ENCODE measurements at regions not wholly inside any gene's neighbourhood (a gene's known extent, or its start where the extent isn't known, plus 50 kb on each side); places are given as distances from the start of the nearest gene placed in this dataset.

DNA sequence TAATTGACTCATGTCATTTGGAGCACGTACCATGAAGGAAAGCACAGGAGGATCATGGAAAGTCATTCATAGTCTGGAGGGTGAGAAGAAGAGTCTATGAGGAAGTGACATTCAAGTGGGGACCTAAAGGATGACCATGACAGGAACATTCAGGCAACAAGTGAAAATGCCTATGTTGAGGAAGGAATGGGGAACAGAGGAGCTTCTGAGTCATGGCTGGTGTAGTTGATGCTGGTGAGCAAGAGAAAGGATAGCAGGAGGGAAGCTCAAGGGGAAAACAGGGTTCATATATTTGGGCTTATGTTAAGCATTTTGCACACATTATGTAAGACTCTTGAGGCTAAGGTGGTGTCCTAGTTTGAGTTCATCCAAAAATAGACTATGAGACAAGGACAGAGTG lies 318.6 kb downstream of the HNRNPD start:
- H3K4me3 Mint-ChIP-seq: no peak overlapping the region
- TF ChIP-seq, protein P1, sequence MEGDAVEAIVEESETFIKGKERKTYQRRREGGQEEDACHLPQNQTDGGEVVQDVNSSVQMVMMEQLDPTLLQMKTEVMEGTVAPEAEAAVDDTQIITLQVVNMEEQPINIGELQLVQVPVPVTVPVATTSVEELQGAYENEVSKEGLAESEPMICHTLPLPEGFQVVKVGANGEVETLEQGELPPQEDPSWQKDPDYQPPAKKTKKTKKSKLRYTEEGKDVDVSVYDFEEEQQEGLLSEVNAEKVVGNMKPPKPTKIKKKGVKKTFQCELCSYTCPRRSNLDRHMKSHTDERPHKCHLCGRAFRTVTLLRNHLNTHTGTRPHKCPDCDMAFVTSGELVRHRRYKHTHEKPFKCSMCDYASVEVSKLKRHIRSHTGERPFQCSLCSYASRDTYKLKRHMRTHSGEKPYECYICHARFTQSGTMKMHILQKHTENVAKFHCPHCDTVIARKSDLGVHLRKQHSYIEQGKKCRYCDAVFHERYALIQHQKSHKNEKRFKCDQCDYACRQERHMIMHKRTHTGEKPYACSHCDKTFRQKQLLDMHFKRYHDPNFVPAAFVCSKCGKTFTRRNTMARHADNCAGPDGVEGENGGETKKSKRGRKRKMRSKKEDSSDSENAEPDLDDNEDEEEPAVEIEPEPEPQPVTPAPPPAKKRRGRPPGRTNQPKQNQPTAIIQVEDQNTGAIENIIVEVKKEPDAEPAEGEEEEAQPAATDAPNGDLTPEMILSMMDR (IDR thresholded peaks at IDR 0.05): no peak
- H3K27ac Mint-ChIP-seq: no peak overlapping the region

DNA sequence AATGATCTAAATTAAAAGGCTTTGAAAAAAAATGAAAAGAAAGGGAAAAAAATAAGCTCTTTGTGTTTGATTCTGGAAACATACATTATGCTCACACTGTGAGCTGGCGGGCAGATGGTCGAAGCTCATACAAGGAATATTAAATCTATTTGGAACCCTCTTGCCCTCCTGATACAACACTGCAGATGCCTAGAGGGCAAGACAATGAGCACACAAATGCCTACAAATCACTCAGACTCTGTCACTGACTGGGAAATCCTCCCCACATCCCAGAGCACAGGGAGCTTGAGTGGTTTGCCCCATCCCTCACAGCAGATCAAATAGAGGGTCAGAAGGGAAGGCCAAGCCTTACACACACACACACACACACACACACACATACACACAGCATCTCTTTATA lies 320.4 kb downstream of the HNRNPD start:
- TF ChIP-seq, protein P1 (IDR thresholded peaks at IDR 0.05): no peak
- Mint-ChIP-seq H3K4me3 (no peak overlapping the region), H3K27me3 (ENCODE audit: low read depth, poor library complexity) (peaks cover 4% of the 10 kb centered on the region), H3K36me3 (ENCODE audit: low read depth) (no peaks in the 10 kb centered on the region), H3K4me1 (peaks cover 8% of the 10 kb centered on the region), H3K9me3 (peaks cover 12% of the 10 kb centered on the region), H3K27ac (no peak overlapping the region)
- no peak for DNase-seq

More for the DNA sequence above, 318.6 kb downstream of the HNRNPD start:
- peaks cover 4% of the 10 kb centered on the region for H3K27me3 Mint-ChIP-seq (ENCODE audit: low read depth, poor library complexity)
- H3K36me3 Mint-ChIP-seq (ENCODE audit: low read depth): no peaks in the 10 kb centered on the region
- no peak for DNase-seq
- H3K4me1 Mint-ChIP-seq: peaks cover 8% of the 10 kb centered on the region
- H3K9me3 Mint-ChIP-seq: peaks cover 12% of the 10 kb centered on the region

DNA sequence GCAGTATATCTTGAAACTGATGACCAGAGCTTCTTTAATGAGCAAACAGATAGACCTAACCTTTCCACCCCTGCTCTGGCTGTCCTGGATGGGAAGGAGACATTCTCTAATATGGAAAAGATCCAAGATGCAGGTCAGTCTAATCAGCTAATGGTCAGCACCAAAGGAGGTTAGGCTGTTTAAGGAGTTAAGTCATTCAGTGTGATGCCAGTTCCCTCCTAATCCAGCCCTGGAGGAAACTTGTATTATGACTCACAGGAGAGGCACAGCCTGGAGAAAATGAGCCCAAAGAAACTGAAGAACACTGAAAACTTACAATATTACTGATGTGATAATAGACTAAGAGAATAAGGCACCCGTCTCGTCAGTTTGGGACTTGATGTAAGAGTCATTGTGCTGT lies 323.0 kb downstream of the HNRNPD start:
- no peak overlapping the region for H3K4me3 Mint-ChIP-seq
- DNase-seq: no peak
- no peak overlapping the region for H3K27ac Mint-ChIP-seq
- TF ChIP-seq, protein P1 (IDR thresholded peaks at IDR 0.05): no peak
- H3K27me3 Mint-ChIP-seq (ENCODE audit: low read depth, poor library complexity): peaks cover 13% of the 10 kb centered on the region
- no peaks in the 10 kb centered on the region for H3K36me3 Mint-ChIP-seq (ENCODE audit: low read depth)
- peaks cover 8% of the 10 kb centered on the region for H3K9me3 Mint-ChIP-seq
- peaks cover 8% of the 10 kb centered on the region for H3K4me1 Mint-ChIP-seq

DNA sequence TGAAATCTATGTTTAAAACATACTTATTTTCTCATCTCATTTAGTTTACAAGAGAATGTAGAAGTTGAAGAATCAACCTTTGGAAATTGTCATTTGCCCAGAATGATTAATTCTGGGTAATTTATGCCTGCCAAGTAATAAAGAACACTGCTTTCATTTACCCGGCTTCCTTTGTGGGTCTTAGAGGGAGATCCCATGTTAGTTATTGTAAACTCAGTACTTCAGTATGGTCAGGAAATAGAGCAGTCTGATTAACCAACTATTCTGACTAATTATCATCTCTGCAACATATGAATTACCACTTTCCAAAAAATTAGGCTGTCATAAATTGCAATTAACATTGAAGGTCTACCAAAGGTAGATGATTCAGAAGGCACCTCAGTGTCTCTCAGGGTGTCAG lies 324.5 kb downstream of the HNRNPD start:
- Mint-ChIP-seq H3K27me3 (ENCODE audit: low read depth, poor library complexity) (peaks cover 23% of the 10 kb centered on the region), H3K4me3 (no peak overlapping the region), H3K9me3 (no peaks in the 10 kb centered on the region), H3K27ac (no peak overlapping the region), H3K4me1 (peaks cover 12% of the 10 kb centered on the region), H3K36me3 (ENCODE audit: low read depth) (no peaks in the 10 kb centered on the region)
- TF ChIP-seq, protein P1 (IDR thresholded peaks at IDR 0.05): no peak
- DNase-seq: no peak

DNA sequence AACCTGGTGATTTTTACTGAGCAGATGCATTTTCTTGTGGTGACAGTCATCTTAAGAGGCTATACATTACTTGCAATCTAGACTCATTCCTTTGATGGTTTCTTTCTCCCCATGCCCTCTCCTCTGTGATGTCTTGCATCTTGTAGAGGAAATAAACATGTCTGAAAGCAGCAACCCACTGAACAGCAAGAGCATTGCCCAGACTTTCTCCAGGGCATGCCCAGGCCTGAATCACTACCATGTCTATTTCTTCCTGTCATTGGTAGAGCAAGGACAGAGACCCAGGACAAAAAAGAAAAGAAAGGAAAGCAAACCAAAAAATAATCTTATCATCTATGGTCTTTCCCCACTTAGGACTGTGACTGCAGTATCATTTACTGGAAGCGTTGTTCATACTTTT lies 326.1 kb downstream of the HNRNPD start:
- no peak for DNase-seq
- Mint-ChIP-seq H3K9me3 (no peaks in the 10 kb centered on the region), H3K27ac (no peak overlapping the region), H3K27me3 (ENCODE audit: low read depth, poor library complexity) (peaks cover 35% of the 10 kb centered on the region), H3K4me1 (peaks cover 21% of the 10 kb centered on the region), H3K4me3 (no peak overlapping the region), H3K36me3 (ENCODE audit: low read depth) (no peaks in the 10 kb centered on the region)
- TF ChIP-seq, protein P1 (IDR thresholded peaks at IDR 0.05): no peak

DNA sequence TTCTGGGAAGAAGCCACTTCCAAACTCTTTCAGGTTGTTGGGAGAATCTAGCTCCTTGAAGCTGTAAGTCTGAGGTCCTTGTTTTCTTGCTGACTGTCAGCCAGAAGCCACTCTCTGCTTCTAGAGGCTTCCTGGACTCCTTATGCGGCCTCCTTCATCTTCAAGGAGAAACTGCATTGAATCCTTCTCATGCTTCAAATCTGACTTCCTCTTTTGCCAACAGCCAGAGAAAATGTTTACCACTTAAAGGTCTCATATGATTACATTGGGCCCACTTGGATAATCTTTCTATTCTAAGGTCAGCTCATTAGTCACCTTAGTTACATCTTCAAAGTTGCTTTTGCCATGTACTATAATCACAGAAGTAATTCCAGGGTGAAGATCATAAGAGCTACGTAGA lies 327.0 kb downstream of the HNRNPD start:
- no peak for DNase-seq
- H3K4me3 Mint-ChIP-seq: no peak overlapping the region
- H3K9me3 Mint-ChIP-seq: no peaks in the 10 kb centered on the region

More for the DNA sequence above, 327.0 kb downstream of the HNRNPD start:
- peaks cover 44% of the 10 kb centered on the region for H3K27me3 Mint-ChIP-seq (ENCODE audit: low read depth, poor library complexity)
- H3K36me3 Mint-ChIP-seq (ENCODE audit: low read depth): no peaks in the 10 kb centered on the region
- peaks cover 24% of the 10 kb centered on the region for H3K4me1 Mint-ChIP-seq
- H3K27ac Mint-ChIP-seq: no peak overlapping the region
- TF ChIP-seq, protein P1 (IDR thresholded peaks at IDR 0.05): no peak

Measured in nephron progenitor cell (in vitro differentiated cells).